ENCODE measurements at regions not wholly inside any gene's neighbourhood (a gene's known extent, or its start where the extent isn't known, plus 50 kb on each side); places are given as distances from the start of the nearest gene placed in this dataset.
A peak's percentile ranks its signal among the peaks of the same experiment; 100 is the strongest.

DNA sequence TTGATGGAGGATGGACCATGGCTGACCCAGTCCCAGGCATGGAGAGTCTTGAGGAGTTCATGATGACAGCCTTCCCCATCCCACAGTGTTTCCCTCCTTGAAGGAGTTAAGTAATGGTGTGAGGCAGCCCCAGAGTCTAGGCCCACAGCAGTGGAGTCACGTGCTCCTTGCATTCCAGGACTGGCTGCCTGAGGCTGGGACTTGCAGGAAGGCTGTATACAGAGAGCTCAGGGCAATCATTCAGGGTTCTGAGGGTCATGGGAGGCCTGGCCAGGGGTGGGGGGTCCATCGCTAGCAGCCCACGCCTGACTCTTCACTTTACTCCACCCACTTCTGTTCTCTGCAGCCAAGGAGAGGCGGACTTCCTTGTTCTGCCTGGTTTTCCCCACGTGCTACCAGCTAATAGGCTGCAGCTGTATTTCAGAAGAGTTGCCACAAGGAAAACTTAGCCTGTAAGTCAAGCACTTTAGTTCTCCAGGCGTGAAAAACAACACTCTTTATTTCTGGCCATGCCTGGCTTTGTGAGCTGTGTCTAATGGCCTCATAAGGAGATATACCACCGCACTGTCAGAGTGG is 272.5 kb downstream of the DHX35 start:
- DNase-seq (ENCODE audit: low read depth) = no peak

DNA sequence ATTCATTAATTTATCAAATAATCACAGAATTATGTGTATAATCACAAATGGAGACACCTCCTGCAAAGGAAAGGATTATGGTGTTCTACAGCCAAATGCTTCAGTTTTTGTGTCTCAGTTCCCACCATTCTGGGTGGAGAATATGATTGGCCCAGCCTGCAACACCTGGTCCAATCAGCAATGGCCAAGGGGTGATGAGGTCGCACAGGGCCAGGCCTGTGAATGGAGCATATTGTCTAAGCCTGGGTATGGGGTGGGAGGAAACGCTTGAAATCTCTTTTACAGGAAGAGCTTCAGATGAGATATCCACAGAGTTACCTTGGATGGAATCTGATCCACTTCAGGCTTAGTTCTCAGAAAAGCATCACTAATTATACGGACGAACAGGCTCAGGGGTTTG is 271.6 kb downstream of the DHX35 start:
- no peak for DNase-seq (ENCODE audit: low read depth)

DNA sequence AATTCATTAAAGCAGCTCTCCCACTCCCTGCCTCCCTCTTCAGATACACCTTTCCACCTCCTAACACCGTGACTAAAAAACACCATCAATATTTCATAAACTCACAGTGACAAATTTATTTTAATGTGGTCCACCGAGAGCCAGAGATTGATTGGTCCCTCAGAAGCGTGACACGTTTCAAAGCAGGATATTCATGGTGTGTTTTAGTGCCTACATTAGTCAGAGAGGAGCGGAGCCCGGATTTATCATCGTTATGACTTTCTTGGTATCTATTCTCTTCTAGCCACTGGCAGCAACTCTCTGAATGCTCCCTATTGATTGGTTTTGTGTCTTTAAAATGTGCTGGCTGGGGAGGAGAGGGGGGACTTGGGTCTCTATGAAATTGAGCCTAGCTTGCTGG is 265.3 kb downstream of the DHX35 start:
- DNase-seq (ENCODE audit: low read depth) = no peak

DNA sequence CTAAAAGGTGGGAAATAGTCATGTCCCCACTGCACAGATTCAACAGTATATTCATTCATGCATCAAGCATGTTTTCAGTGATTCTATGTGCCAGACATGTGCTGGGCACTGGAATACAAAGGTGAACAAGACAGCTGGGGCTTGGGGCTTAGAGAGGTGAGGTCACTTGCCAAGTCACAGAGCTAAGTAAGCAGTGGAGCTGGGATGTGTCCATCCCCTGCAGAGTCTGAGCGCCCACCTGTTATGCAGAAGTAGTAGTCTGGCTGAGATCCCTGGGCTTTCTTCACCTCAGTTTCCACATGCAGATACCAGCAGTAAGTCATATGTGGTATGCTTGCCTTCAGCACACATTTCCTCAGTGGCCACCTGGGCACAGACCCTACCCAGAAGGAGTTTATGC is 263.8 kb downstream of the DHX35 start:
- DNase-seq (ENCODE audit: low read depth) = no peak

DNA sequence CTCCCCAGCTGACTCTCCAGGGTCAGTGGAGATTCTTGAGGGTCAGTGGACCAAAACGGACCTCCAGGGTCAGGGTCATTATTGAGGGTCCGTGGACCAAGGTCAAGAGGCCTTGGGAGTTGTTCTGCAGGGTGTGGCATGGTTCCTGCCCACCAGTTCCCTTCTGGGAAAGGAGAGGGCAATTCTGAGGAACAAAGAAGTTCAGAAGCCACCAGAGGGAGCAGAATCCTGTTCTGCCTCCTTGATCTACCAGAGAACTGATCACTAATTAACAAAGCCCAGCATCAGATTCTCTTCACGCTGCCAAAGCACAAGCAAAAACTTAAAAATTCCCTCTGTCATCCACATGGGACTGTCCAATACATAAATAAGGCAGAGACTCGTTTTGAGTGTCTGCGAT is 263.4 kb downstream of the DHX35 start:
- DNase-seq (ENCODE audit: low read depth) = no peak

DNA sequence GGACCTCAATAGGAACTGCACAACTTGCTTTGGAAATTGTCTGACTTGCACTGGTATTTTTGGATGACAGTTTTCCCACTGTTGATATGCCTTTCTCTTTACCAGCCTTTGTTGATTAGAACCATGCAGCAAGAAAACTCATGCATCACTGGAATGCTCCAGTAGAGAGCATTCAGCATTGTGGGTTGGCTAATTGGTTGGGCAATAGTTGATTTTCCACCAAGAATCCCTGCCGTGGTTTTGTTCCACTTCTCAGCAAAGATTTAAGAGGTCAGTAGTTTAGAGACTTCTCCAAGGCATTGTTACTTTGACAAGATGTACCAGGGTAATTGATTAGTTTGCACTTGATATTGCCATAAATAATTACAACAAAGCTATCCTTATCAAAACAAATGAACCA is 260.0 kb downstream of the DHX35 start:
- no peak for DNase-seq (ENCODE audit: low read depth)

DNA sequence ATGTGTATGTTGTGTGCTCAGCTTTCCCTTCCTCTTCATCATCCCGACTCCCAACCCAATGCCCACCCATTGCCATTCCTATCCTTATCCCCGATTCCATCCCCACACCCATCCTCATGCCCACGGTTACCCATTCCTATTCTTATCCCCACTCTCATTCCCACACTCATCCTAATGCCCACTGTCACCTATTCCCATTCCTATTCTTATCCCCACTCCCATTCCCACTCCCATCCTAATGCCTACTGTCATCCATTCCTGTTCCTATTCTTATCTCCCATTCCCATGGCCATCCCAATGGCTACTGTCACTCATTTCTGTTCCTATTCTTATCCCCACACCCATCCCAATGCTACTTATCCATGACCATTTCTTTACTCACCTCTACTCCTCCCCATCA is 254.1 kb downstream of the DHX35 start:
- no peak for DNase-seq (ENCODE audit: low read depth)

DNA sequence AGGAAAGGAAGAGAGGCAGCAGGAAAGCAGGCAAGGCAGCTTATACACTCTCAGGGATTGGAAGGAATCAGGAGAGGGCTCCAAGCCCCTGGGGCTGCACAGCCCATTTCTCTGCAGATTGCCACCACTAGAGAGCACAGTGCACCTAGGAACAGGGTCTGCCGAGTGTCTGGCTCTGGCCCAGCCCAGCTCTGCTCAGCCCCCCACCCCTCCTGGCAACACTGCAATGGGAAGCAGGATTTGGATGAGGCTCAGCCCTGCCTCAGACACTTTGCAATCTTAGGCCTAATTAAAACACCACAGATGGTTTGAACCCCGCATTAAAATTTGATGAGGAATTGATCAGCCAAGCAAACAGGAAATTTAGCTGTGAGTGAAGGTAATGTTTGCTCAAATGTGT is 252.7 kb downstream of the DHX35 start:
- no peak for DNase-seq (ENCODE audit: low read depth)

DNA sequence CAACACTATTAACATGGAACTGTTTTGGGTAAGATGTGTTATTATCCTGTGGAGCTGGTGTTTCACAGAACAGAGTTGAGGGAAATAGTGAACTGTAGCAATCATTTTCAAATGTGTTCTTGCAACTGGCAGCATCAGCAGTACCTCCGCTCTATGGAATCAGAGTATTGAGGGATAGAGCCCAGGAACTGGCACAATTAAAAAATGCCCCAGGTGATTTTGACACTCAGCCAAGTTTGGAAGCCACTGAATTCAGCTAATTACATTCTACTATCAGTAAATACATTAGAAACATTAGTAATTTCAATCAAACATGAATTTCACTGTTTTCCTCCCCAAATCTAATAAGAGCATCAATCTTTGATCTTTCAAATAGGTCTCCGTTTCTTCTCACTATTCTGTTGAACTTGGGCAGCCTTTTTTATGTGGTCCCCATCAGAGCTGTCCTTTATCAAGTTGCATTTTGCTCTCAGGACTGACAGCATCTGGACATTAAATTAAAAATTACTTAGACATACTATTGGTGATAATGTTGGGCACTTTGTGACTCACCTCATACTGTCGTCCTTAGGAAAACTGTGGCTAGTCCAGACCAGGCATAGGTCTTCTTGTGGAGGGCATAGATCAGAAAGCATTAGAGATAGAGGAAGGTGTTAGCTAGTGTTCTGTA is 251.5 kb downstream of the DHX35 start:
- DNase-seq (ENCODE audit: low read depth) = no peak

DNA sequence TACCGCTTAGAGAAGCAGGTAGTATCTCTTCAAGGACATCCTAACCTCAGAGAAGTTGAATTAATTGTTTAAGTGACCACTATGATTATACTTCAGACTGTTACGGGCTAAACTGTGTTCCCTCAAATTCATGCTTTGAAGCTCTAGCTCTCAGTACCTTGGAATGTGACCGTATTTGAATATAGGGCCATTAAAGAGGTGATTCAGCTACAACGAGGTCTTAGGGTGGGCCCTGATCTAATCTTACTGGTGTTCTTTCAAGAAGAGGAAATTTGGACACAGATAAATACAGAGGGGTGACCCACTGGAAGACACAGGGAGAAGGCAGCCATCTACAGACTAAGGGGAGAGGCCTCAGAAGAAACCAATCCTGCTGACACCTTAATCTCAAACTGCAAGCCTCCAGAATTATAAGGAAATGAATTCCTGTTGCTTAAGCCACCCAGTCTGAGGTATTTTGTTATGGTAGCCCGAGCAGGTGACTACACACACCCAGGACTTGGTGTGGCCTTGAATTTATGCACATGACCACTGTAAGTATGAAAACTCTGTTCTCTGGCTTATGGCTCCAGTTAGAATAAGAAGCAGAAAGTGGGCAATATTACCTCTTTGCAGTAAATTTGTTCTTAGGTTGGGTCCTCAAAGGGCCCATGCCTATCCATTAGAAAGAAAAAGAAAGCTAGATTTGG is 249.1 kb downstream of the DHX35 start:
- no peak for DNase-seq (ENCODE audit: low read depth)

DNA sequence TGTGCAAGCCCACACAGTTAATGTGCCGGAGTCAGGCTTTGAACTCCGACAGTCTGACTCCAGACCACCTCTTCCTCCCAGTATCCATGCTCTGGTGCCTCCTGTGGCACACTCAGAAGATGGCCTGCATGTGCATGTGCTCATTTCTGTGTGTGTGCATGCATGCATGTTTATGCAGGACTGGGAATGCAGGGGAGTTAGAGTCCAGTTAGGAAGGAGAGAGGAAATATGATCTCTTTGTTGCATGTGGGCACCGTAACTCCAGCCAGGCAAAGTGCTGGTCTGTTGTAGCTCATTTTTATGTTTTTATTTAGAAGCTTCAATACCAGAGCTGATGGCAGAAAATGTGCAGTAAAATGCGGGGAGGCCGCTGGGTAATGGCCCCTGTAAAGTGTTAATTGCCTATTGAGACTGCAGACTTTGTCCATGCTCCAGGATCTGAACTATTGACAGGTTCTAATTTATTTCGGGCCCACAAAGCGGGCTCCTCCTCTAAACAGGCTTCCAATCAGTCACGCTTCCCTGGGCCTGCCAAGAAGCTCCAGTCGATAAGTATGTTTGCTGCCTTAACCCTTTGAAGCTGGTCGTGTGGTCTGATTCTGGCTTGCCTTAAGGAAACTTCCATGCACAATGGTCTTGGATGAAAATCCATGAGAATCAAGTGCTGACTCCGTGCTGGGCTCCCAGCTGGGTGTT is 248.3 kb downstream of the DHX35 start:
- DNase-seq (ENCODE audit: low read depth) = no peak

DNA sequence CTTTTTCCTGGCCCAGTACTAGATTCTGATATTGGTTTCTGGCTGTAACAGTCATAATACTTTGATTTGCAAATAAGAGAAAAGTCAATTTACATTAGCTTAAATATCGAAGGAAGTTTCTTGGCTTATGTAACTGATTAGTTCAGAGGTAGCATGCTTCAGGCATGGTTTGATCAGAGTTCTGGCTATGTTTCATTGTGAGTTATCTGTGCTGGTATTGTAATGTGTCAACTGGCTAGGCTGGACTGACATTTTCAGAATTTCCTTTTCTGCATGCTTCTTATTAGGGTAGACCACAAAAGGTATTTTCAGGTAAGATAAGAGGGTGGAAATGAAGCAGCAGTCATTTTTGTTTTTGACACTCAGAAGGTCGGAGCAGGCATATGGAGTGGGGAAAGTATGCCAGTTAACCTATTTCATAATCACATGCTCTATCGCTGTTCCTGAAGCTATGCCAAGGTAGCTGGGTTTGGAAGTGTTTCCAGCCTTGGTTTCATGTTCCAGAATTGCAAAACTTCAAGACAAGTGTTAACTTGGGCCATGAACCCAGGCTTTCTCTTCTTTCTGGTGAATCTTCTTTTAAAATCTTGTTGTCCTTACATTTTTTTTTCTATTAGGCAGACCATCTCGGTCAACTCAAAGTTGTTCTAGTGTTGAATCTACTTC is 244.9 kb downstream of the DHX35 start:
- DNase-seq (ENCODE audit: low read depth) = no peak

DNA sequence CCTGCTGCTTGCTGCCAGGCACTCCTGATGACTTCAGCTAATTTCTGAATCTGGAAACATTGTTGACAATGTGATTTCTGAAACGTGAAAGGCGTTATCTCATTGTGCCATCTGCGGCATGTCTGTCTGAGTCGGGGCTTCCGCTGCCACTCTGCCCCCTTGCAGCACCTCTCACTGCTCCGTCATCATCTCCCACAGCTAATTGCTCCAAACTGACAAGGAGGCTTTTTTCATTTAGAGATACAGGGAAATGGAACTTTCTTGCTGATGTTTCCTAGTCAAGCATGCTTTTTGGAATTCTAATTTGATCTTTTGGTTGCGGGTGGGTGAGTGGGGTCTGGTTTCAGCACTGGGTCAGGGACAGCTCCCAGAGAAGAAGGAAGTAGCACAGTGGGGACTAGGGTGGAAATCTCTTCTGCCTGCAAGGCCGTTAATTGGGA is 233.5 kb downstream of the DHX35 start:
- no peak for DNase-seq (ENCODE audit: low read depth)

DNA sequence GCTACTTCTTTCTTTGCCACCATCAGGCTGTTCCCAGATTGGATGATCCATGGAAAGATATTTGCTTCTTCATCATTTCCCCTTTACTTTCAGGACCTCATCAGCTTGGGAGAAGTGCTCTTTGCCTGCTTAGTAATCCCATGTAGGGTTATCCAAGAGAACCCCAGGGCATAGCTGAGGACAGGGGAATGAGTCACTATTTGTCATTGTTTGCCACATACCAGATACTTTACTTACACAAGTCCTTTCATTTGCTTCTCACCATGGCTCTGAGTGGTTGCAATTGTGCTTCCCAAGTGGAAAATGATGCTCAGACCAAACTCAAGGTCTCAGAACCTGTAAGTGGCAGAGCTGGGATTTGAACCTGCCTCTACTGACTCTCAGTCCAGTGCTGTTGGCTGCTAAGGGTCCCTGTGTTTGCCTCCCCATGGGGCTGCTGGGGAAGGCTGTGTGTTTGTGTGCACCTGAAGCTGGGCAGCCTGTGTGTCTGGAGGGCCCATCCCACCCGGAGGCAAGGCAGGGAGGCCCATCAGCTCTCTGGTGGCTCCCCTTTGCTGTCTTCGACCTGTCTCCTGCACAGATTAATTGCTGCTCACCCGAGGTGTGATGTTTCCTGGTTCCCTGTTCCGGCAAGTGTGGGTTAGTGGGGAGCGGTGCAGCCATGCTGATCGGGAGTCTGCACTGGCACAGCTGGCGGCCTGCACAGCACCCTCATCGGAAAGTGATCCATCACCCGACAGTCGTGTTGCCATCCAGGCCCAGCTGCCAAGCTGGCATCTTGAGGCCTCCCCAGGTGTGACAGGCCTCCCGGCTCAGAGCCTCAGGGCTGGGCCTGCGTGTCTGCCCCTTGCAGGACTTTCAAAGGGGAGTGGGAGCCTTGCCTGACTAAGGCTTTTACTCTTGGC is 228.8 kb downstream of the DHX35 start:
- DNase-seq (ENCODE audit: low read depth) = peak; percentile 10

DNA sequence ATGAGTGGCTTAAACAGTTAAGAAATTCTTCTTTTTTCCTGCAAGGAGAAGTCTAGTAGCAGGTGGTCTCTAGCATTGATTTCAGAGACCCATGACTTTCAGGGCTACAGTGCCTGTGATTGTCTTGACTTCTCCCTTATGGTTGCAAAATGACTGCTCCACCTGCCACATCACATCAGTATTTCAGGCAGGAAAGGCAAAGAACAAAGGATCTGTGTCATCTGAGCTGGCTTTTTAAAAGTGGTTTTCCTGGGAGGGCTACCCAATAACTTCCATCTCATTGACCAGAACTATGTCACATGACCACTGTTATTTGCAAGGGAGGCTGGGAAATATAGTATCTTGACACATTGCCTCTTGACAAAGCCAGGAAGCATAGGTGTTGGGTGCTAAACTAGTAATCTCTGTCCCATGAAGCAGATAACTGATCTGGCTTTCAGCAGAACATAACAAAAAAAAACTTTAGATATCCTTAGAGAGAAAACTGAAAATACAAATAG is 226.2 kb downstream of the DHX35 start:
- no peak for DNase-seq (ENCODE audit: low read depth)

DNA sequence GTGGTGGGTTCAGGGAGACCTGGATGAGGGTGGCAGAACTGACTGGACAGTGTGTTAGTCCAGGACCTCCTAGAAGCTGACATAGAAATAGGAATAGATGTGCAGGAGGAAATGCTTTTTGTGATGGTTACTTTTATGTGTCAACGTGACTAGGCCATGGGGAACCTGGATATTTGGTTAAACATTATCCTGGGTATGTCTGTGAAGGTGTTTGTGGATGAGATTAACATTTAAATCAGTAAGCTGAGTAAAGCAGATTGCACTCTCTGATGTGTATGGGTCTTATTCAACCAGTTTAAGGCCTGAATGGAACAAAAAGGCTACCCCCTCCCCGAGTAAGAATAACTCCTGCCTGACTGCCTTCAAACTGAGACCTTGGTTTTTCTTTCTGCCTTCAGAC is 219.3 kb downstream of the DHX35 start:
- no peak for DNase-seq (ENCODE audit: low read depth)

DNA sequence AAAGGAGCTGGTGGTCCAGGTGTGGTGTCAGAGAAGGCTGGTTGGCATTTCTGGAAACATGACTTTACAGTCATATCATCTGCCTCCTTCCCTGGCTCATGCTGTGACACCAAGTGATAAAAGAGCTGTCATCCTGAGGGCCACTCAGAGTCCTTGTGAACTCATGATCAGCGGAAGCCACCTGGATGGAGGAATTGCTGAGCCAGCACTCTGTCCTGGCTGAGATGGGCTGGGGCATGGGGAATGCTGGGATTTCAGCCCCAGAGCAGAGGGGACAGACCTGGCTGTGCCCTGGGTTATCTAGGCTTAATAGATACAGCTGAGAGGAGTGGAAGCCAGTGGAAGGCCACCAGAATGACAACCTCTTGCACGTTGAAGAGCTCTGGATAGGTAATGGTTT is 214.3 kb downstream of the DHX35 start:
- no peak for DNase-seq (ENCODE audit: low read depth)

DNA sequence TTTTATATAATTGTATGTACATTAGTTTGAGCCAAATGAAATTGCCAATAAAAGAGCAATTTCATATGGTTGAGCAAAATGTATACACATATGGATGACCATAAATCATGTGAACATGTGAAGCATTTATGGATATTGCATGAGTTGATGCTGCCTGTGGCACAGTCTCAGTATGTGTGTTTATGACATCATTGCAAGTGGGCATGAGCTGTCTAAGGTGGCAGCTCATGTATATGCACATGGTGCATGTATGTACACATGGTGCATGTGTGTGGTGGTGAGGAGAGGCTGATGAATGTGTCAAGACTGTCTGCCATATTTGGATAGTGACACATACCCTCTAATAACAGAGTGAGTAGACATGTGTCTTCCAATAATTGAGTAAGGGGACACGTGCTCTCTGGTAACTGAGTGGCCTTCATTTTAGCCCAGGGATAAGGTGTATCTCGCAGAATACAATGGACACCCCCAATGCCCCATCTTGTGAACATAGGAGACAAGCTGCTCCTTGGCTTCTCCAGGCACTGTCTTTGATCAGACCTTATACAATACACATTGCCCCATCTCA is 208.8 kb downstream of the DHX35 start:
- no peak for DNase-seq (ENCODE audit: low read depth)

DNA sequence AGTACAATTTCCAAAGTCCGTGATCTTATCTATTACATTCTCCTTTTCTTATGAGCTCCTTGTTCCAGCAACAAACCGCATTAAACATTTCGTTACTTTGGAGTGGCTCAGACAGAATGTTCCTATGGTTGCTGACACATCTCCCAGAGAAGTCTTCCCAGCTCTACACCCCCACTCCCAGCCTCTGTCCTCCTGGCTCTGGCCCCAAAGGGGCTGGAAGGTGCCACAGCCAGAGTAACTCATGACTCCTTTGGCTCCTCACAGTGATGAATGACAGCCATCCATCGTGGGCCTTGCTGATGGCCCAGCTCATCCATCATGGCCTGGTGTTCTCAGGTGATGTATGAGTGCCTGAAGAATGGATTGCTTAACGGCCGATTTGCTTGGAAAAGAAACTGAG is 203.0 kb downstream of the DHX35 start:
- DNase-seq (ENCODE audit: low read depth) = no peak

DNA sequence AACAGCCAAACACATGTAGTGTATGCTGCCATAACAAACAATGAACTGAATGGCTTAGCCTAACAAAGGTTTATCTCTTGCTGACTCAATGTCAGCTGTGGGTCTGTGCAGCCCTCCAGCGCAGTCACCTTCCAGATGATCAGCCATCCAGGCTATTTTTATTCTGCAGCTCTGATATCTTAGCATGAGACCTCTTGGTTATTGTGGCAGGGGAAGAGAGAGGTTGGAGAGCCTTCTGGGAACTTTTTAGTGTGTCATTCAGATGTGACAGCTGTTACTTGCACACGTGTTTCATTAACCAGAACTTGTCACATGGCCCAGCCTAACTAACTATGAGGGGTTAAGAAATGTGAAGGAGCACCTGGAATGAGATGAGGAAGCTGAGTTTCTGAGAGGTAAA is 202.5 kb downstream of the DHX35 start:
- DNase-seq (ENCODE audit: low read depth) = no peak

DNA sequence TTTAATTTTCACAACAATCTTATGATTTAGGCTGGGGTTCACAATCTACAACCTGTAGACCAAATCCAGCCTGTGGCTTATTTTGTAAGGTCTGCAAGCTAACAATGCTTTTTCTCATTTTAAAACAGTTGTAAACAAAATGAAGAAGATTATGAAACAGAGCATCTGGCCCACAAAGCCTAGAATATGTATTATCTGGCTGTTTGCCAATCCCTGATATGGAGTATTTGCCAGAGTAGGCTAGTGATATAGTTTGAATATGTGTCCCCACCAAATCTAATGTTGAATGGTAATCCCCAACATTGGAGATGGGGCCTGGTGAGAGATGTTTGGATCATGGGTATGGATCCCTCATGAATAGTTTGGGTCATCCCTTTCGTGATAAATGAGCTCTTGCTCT is 201.8 kb downstream of the DHX35 start:
- DNase-seq (ENCODE audit: low read depth) = no peak

Measured in Daoy (cell line).